Sigmoid colon (tissue), 4 donors: ENCODE measurements at regions not wholly inside any gene's neighbourhood (a gene's known extent, or its start where the extent isn't known, plus 50 kb on each side); places are given as distances from the start of the nearest gene placed in this dataset.

Experiments
- POLR2A ChIP-seq, 2 donors: fragments of 450-650 bp; IDR thresholded peaks; one replicate each; pipeline ENCODE4 v1.6.1; 2016; ENCODE audit warnings: antibody characterized with exemption in 2 of 2, mild to moderate bottlenecking in 2 of 2, moderate library complexity in 2 of 2
- POLR2AphosphoS5 ChIP-seq, 4 donors: sonication (generic); formaldehyde crosslinking; IDR thresholded peaks; one replicate each; pipeline ENCODE4 v1.6.1; 2017; ENCODE audit warnings: antibody characterized with exemption in 4 of 4
- TF ChIP-seq, protein P1 (sequence below), 4 experiments: fragments of 450-650 bp in 3 of 4; fragments of 200-600 bp in 1 of 4; IDR thresholded peaks; one replicate each; pipeline ENCODE4 v1.5.1; 2016 to 2019; ENCODE audit warnings: antibody characterized with exemption in 4 of 4, mild to moderate bottlenecking in 3 of 4, moderate library complexity in 2 of 4

GRCh38 chr14:86501611-86502010 is 971.7 kb downstream of the FLRT2 start:
- TF ChIP-seq, protein P1, sequence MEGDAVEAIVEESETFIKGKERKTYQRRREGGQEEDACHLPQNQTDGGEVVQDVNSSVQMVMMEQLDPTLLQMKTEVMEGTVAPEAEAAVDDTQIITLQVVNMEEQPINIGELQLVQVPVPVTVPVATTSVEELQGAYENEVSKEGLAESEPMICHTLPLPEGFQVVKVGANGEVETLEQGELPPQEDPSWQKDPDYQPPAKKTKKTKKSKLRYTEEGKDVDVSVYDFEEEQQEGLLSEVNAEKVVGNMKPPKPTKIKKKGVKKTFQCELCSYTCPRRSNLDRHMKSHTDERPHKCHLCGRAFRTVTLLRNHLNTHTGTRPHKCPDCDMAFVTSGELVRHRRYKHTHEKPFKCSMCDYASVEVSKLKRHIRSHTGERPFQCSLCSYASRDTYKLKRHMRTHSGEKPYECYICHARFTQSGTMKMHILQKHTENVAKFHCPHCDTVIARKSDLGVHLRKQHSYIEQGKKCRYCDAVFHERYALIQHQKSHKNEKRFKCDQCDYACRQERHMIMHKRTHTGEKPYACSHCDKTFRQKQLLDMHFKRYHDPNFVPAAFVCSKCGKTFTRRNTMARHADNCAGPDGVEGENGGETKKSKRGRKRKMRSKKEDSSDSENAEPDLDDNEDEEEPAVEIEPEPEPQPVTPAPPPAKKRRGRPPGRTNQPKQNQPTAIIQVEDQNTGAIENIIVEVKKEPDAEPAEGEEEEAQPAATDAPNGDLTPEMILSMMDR (IDR thresholded peaks at IDR 0.05) = no peak
- no peak for TF ChIP-seq POLR2A (IDR thresholded peaks at IDR 0.05)
- no peak for TF ChIP-seq POLR2AphosphoS5 (IDR thresholded peaks at IDR 0.05)
